Astrocyte of the cerebellum (primary cell): ENCODE measurements at regions not wholly inside any gene's neighbourhood (a gene's known extent, or its start where the extent isn't known, plus 50 kb on each side); places are given as distances from the start of the nearest gene placed in this dataset.

Experiments
- DNase-seq: peaks from one replicate; pipeline ENCODE4 v3.0.0-alpha.2; 2011; ENCODE audit warnings: low read depth
- H3K4me3 ChIP-seq: 2 replicates; pipeline ENCODE4 v1.5.1; 2011; ENCODE audit warnings: mild to moderate bottlenecking, low read depth, low read length, moderate library complexity
- CTCF ChIP-seq: IDR thresholded peaks from 2 replicates; pipeline ENCODE4 v1.5.1; 2012; ENCODE audit warnings: low read length, low read depth, moderate library complexity, mild to moderate bottlenecking; ENCODE audit errors: missing control alignments
- in situ Hi-C: cut with HindIII; loops from 2 replicates; pipeline ENCODE4 v1.10.0; 2017; ENCODE audit warnings: low sequenced_read_pairs

GRCh38 chrX:42585842-42586621 is 191.9 kb downstream of the PPP1R2C start:
- in situ Hi-C loops, result no loop called here

GRCh38 chrX:42577936-42578470 is 200.0 kb downstream of the PPP1R2C start:
- no peak for TF ChIP-seq CTCF
- in situ Hi-C loops, result no loop called here
- no peak overlapping the region for H3K4me3 ChIP-seq
- DNase-seq, result no peak

More at GRCh38 chrX:42585842-42586621, 191.9 kb downstream of the PPP1R2C start:
- H3K4me3 ChIP-seq, result no peak overlapping the region
- no peak for DNase-seq
- no peak for TF ChIP-seq CTCF

- TF ChIP-seq CTCF, result no peak
- in situ Hi-C loops, result no loop called here
- H3K4me3 ChIP-seq, result no peak overlapping the region
- DNase-seq, result no peak
Observed at GRCh38 chrX:42567268-42567667, 210.7 kb downstream of the PPP1R2C start.

GRCh38 chrX:42565739-42566138 is 212.2 kb downstream of the PPP1R2C start:
- no peak overlapping the region for H3K4me3 ChIP-seq
- in situ Hi-C loops, result no loop called here
- no peak for TF ChIP-seq CTCF
- no peak for DNase-seq

GRCh38 chrX:42546800-42547199 is 231.2 kb downstream of the PPP1R2C start:
- in situ Hi-C loops, result no loop called here
- no peak for DNase-seq
- no peak overlapping the region for H3K4me3 ChIP-seq
- no peak for TF ChIP-seq CTCF

- no peak for TF ChIP-seq CTCF
- in situ Hi-C loops, result no loop called here
- no peak overlapping the region for H3K4me3 ChIP-seq
- no peak for DNase-seq
Observed at GRCh38 chrX:42544883-42545282, 233.1 kb downstream of the PPP1R2C start.
